NT2/D1 (cell line): ENCODE measurements at regions not wholly inside any gene's neighbourhood (a gene's known extent, or its start where the extent isn't known, plus 50 kb on each side); places are given as distances from the start of the nearest gene placed in this dataset.

Experiments
- SUZ12 ChIP-seq: IDR thresholded peaks from 2 replicates; pipeline ENCODE4 v1.6.1; 2011; ENCODE audit not compliant: insufficient read length, insufficient read depth; ENCODE audit errors: extremely low read depth
- YY1 ChIP-seq: IDR thresholded peaks from 2 replicates; pipeline ENCODE4 v1.6.1; 2011; ENCODE audit not compliant: insufficient read length, insufficient read depth

GRCh38 chr3:197434830-197435229 lies 120.9 kb downstream of the BDH1 start:
- TF ChIP-seq SUZ12 (no peak), YY1 (no peak)
